Smooth muscle cell (in vitro differentiated cells): ENCODE measurements at regions not wholly inside any gene's neighbourhood (a gene's known extent, or its start where the extent isn't known, plus 50 kb on each side); places are given as distances from the start of the nearest gene placed in this dataset.

Experiments used
- DNase-seq: peaks from one replicate; lab custom pipeline; 2025; ENCODE audit not compliant: unreplicated experiment; lab: John Stamatoyannopoulos, UW
- H2AFZ ChIP-seq: fragments of 200-600 bp; sonication (generic); 2 replicates; pipeline ENCODE4 v1.6.0; 2016; ENCODE audit warnings: antibody characterized with exemption, low read depth, mild to moderate bottlenecking
- H3F3A ChIP-seq: fragments of 200-600 bp; sonication (generic); 2 replicates; pipeline ENCODE4 v1.6.0; 2017; ENCODE audit warnings: antibody characterized with exemption, low read depth
- H3K27ac ChIP-seq: fragments of 200-600 bp; sonication (generic); 2 replicates; pipeline ENCODE4 v1.5.1; 2016; ENCODE audit warnings: low read depth, mild to moderate bottlenecking
- H3K27me3 ChIP-seq: fragments of 200-600 bp; sonication (generic); 2 replicates; pipeline ENCODE4 v1.6.1; 2016; ENCODE audit warnings: low read depth, mild to moderate bottlenecking
- H3K36me3 ChIP-seq: fragments of 200-600 bp; sonication (generic); 2 replicates; pipeline ENCODE4 v1.5.1; 2016; ENCODE audit warnings: low read depth
- H3K4me1 ChIP-seq: fragments of 200-600 bp; sonication (generic); 2 replicates; pipeline ENCODE4 v1.5.1; 2016; ENCODE audit warnings: low read depth
- H3K4me2 ChIP-seq: fragments of 200-600 bp; sonication (generic); 2 replicates; pipeline ENCODE4 v1.6.0; 2016; ENCODE audit warnings: mild to moderate bottlenecking
- H3K4me3 ChIP-seq: fragments of 200-600 bp; sonication (generic); 2 replicates; pipeline ENCODE4 v1.5.1; 2016; ENCODE audit warnings: mild to moderate bottlenecking
- H3K79me2 ChIP-seq: fragments of 200-600 bp; sonication (generic); 2 replicates; pipeline ENCODE4 v1.6.0; 2016; ENCODE audit warnings: low read depth, mild to moderate bottlenecking
- H3K9ac ChIP-seq: fragments of 200-600 bp; sonication (generic); 2 replicates; pipeline ENCODE4 v1.6.0; 2016; ENCODE audit warnings: low read depth
- H3K9me3 ChIP-seq: fragments of 200-600 bp; sonication (generic); replicated peaks from 2 replicates; pipeline ENCODE4 v1.5.1; 2016; ENCODE audit warnings: low read depth
- H4K20me1 ChIP-seq: fragments of 200-600 bp; sonication (generic); 2 replicates; pipeline ENCODE4 v1.6.0; 2016; ENCODE audit warnings: low read depth
- CTCF ChIP-seq: fragments of 200-600 bp; sonication (generic); IDR thresholded peaks from 2 replicates; pipeline ENCODE4 v1.5.1; 2017; ENCODE audit warnings: borderline replicate concordance, mild to moderate bottlenecking, antibody characterized with exemption; ENCODE audit not compliant: insufficient read depth, poor library complexity, severe bottlenecking
- WGBS: methylation state at CpG from one replicate; pipeline ENCODE4 v1.1.7; 2016; ENCODE audit warnings: low lambda C conversion rate; 5-methylcytosine and 5-hydroxymethylcytosine counted together

GRCh38 chr11:11071486-11071885, 213.6 kb upstream of the ZBED5 start:
- Histone ChIP-seq H3K4me3 (no peak overlapping the region), H3K9ac (no peak overlapping the region), H4K20me1 (no peaks in the 10 kb centered on the region), H3F3A (no peaks in the 10 kb centered on the region), H3K27me3 (peaks cover 9% of the 10 kb centered on the region), H3K4me1 (no peaks in the 10 kb centered on the region), H3K36me3 (no peaks in the 10 kb centered on the region), H3K27ac (no peak overlapping the region), H3K79me2 (no peaks in the 10 kb centered on the region), H3K9me3 (no peaks in the 10 kb centered on the region), H3K4me2 (no peak overlapping the region), H2AFZ (no peak overlapping the region)
- TF ChIP-seq CTCF = no peak
- WGBS = 50% methylated on average over 1 of the region's 1 CpG
- no peak for DNase-seq

- H3K9ac ChIP-seq = no peak overlapping the region
- peaks cover 9% of the 10 kb centered on the region for H3K27me3 ChIP-seq
- no peak for TF ChIP-seq CTCF
- H3K36me3 ChIP-seq = no peaks in the 10 kb centered on the region
- H3K9me3 ChIP-seq = no peaks in the 10 kb centered on the region
- DNase-seq = no peak
- no peaks in the 10 kb centered on the region for H3K79me2 ChIP-seq
- no peaks in the 10 kb centered on the region for H3F3A ChIP-seq
- no peaks in the 10 kb centered on the region for H3K4me1 ChIP-seq
- H3K4me3 ChIP-seq = no peak overlapping the region
- no peaks in the 10 kb centered on the region for H4K20me1 ChIP-seq
- H2AFZ ChIP-seq = no peak overlapping the region
- H3K27ac ChIP-seq = no peak overlapping the region
- 83% methylated on average over 9 of the region's 9 CpGs for WGBS
- no peak overlapping the region for H3K4me2 ChIP-seq
Observed at GRCh38 chr11:11070976-11071375, 213.1 kb upstream of the ZBED5 start.

DNA sequence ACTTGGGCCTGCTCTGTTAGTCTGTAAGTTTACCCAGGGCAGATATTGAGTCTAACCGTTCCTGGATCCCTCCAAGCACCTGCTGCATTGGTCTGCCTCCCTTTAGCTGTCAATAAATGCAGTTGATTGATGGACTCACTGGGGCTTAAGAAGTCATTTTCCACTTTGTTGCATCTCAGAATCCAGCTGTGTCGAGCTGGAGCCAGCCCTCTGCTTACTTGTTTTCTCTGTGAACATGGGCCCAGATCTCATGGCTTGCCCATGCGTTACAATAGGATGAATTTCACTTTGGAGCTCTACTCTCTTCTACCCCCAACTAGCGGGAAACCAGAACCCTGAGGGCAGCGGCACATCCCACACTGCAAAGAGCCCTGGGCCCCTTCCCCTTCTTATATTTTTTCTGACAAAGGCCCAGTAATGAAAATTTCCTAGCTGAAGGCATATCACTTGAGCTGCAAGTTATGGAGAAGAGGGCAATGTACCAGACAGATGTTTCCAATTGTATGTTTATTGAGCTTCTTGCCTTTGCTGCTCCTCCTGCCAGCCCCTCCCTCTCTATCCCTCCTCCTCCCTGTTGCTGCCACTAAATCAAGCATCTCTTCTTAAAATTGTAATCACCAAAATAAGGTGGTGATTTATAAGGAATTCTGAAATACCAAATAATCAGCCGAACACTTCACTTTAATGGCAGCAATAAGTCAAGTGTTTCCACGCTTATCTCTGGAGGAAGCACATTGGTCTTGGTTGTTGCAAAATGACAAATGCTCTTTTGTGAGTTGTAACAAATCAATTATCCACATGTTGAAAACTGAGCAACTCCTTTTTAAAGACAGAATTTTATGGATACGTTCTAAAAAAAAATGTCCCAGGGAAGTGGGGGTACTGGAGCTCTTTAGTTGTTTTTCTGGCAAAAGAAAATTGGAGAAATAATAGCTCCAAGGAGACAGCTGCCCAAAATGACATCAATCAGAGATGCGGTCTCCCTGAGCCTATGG, 212.3 kb upstream of the ZBED5 start:
- Histone ChIP-seq H3K27ac (no peak overlapping the region), H3K4me2 (no peak overlapping the region), H4K20me1 (no peaks in the 10 kb centered on the region), H3K79me2 (no peaks in the 10 kb centered on the region), H3K36me3 (no peaks in the 10 kb centered on the region), H2AFZ (no peak overlapping the region), H3K9me3 (no peaks in the 10 kb centered on the region), H3F3A (no peaks in the 10 kb centered on the region), H3K27me3 (peaks cover 9% of the 10 kb centered on the region), H3K9ac (no peak overlapping the region), H3K4me3 (no peak overlapping the region), H3K4me1 (no peaks in the 10 kb centered on the region)
- TF ChIP-seq CTCF = no peak
- no peak for DNase-seq
- WGBS = 84% methylated on average over 9 of the region's 9 CpGs
